PFSK-1 (cell line): ENCODE measurements at regions not wholly inside any gene's neighbourhood (a gene's known extent, or its start where the extent isn't known, plus 50 kb on each side); places are given as distances from the start of the nearest gene placed in this dataset.

Experiments used
- FOXP2 ChIP-seq: optimal IDR thresholded peaks from 2 replicates; pipeline ENCODE3; 2011; ENCODE audit warnings: borderline replicate concordance, control low read depth, inconsistent platforms; ENCODE audit not compliant: insufficient read depth; ENCODE audit errors: extremely low read length, extremely low read depth
- POLR2AphosphoS5 ChIP-seq: IDR thresholded peaks from 2 replicates; pipeline ENCODE4 v1.6.1; 2012; ENCODE audit warnings: low read depth, mild to moderate bottlenecking, control low read depth, low read length, moderate library complexity
- REST ChIP-seq, 2 experiments: IDR thresholded peaks; 2 replicates each; pipeline versions ENCODE4 v1.6.1 to v1.8.0; 2011 to 2012; ENCODE audit warnings: low read depth in 2 of 2, low read length in 2 of 2, control low read depth in 1 of 2, inconsistent platforms in 1 of 2, mild to moderate bottlenecking in 1 of 2, moderate library complexity in 1 of 2; ENCODE audit not compliant: insufficient read depth in 1 of 2
- SIN3A ChIP-seq: IDR thresholded peaks from 2 replicates; pipeline ENCODE4 v1.6.1; 2012; ENCODE audit warnings: mild to moderate bottlenecking, low read length, moderate library complexity, borderline replicate concordance; ENCODE audit not compliant: insufficient read depth
- TAF1 ChIP-seq: IDR thresholded peaks from 2 replicates; pipeline ENCODE4 v1.6.1; 2012; ENCODE audit warnings: low read length, control low read depth, borderline replicate concordance; ENCODE audit not compliant: insufficient read depth

- no peak for TF ChIP-seq POLR2AphosphoS5
- TF ChIP-seq REST (IDR thresholded peaks at IDR 0.05; ENCODE audit: insufficient read depth in 1 of 2, low read depth in 2 of 2, low read length in 2 of 2) = no peak
- no peak for TF ChIP-seq SIN3A
- no peak for TF ChIP-seq FOXP2
- no peak for TF ChIP-seq TAF1
Observed at GRCh38 chr14:48853159-48853558, 733.0 kb downstream of the RPS29 start.
